ENCODE measurements at regions not wholly inside any gene's neighbourhood (a gene's known extent, or its start where the extent isn't known, plus 50 kb on each side); places are given as distances from the start of the nearest gene placed in this dataset.

GRCh38 chr11:80782135-80782885 is 1341.5 kb upstream of the TENM4 start:
- ATAC-seq (ENCODE audit: low read depth) (no peak), DNase-seq (no peak)
- Histone ChIP-seq H2BK15ac (ENCODE audit: low read depth, low read length) (no peak overlapping the region), H3K36me3 (ENCODE audit: control insufficient read depth, insufficient read depth, low read length) (no peaks in the 10 kb centered on the region), H4K5ac (ENCODE audit: low read depth, low read length) (no peak overlapping the region), H4K8ac (ENCODE audit: low read depth in 2 of 2, low read length in 2 of 2) (no peak overlapping the region), H3K4ac (ENCODE audit: low read depth, low read length) (no peak overlapping the region), H2AK5ac (ENCODE audit: low read depth, low read length) (no peak overlapping the region), H3K18ac (ENCODE audit: low read depth, low read length) (no peak overlapping the region), H3K4me3 (ENCODE audit: insufficient read depth, low read depth, low read length) (no peak overlapping the region), H3K9me1 (ENCODE audit: insufficient read depth, low read length) (no peaks in the 10 kb centered on the region), H2BK120ac (ENCODE audit: low read depth, low read length) (no peak overlapping the region), H3K14ac (replicated peaks; ENCODE audit: low read depth, low read length) (no peak overlapping the region), H3K23ac (ENCODE audit: low read depth, low read length) (no peak overlapping the region), H2BK5ac (ENCODE audit: low read depth, low read length, poor library complexity, severe bottlenecking) (no peak overlapping the region), H4K20me1 (ENCODE audit: insufficient read depth, low read length) (no peaks in the 10 kb centered on the region), H3K4me1 (ENCODE audit: control insufficient read depth, insufficient read depth, low read length) (no peaks in the 10 kb centered on the region), H3K27ac (ENCODE audit: insufficient read depth, low read length) (no peak overlapping the region), H3K79me1 (ENCODE audit: low read depth in 1 of 2, low read length in 2 of 2) (no peaks in the 10 kb centered on the region), H3K4me2 (ENCODE audit: low read depth, low read length) (no peak overlapping the region), H4K91ac (ENCODE audit: insufficient read depth, low read depth, low read length) (no peak overlapping the region), H2AFZ (replicated peaks; ENCODE audit: low read length, poor library complexity) (no peak overlapping the region), H3K56ac (ENCODE audit: extremely low read depth, insufficient read depth, low read length) (no peak overlapping the region), H2AK9ac (replicated peaks; ENCODE audit: low read depth, low read length, poor library complexity) (no peak overlapping the region), H2BK20ac (ENCODE audit: low read depth, low read length) (no peak overlapping the region), H3K27me3 (ENCODE audit: control insufficient read depth, insufficient read depth, low read length) (no peaks in the 10 kb centered on the region), H3K9ac (ENCODE audit: low read depth, low read length) (no peak overlapping the region), H3K9me3 (ENCODE audit: control insufficient read depth, insufficient read depth, low read length) (peaks cover 1% of the 10 kb centered on the region; the same call in 1 of the 2 replicates)
- TF ChIP-seq MAFK (IDR thresholded peaks at IDR 0.05; ENCODE audit: low read depth, low read length) (no peak), CEBPB (IDR thresholded peaks at IDR 0.05; ENCODE audit: low read depth, low read length) (no peak), CTCF (conservative IDR thresholded peaks at IDR 0.05; ENCODE audit: low read depth, low read length) (no peak), BHLHE40 (IDR thresholded peaks at IDR 0.05; ENCODE audit: low read depth, low read length) (no peak), FOS (IDR thresholded peaks at IDR 0.05; ENCODE audit: low read depth, low read length) (no peak), MAZ (IDR thresholded peaks at IDR 0.05; ENCODE audit: borderline replicate concordance, low read depth, low read length) (no peak), NFE2L2 (IDR thresholded peaks at IDR 0.05; ENCODE audit: low read depth, low read length) (no peak), CHD1 (IDR thresholded peaks at IDR 0.05; ENCODE audit: low read depth, low read length) (no peak), USF2 (IDR thresholded peaks at IDR 0.05; ENCODE audit: low read depth, low read length) (no peak), ELK1 (IDR thresholded peaks at IDR 0.05; ENCODE audit: borderline replicate concordance, low read depth, low read length) (no peak), POLR2A (IDR thresholded peaks at IDR 0.05; ENCODE audit: low read depth, low read length) (no peak), MXI1 (IDR thresholded peaks at IDR 0.05; ENCODE audit: borderline replicate concordance, low read depth, low read length) (no peak), SMC3 (IDR thresholded peaks at IDR 0.05; ENCODE audit: low read depth, low read length) (no peak)
- no CpG with 5 or more reads among the region's 4 CpGs for WGBS, 2 experiments (ENCODE audit: extremely low coverage in 2 of 2, insufficient read length in 1 of 2)
- dilution Hi-C loops (cut with HindIII; ENCODE audit: low sequenced_read_pairs, unreplicated experiment) = no loop called here
- BruUV-seq (replicated peaks) = no TSS peak
- intact Hi-C loops (cut with micrococcal nuclease) = no loop called here
- ChIA-PET CTCF (interaction anchor here (0.7 kb wide), 1 partner anchor 402 kb away, joined by 3 read pairs; no protein-coding TSS in a partner anchor), POLR2A (ENCODE audit: unreplicated experiment) (no interaction called here)
- in situ Hi-C loops (cut with MboI; ENCODE audit: low sequenced_read_pairs) = no loop called here
